ENCODE measurements at regions not wholly inside any gene's neighbourhood (a gene's known extent, or its start where the extent isn't known, plus 50 kb on each side); places are given as distances from the start of the nearest gene placed in this dataset.

Small RNAs in the stretch of these regions (microRNA-seq; reads per million reads assigned to microRNA genes)
- 34.4 reads per million, percentile 64 among the genes with 10 or more reads in this experiment for gene MIR3664

Small RNAs in the stretch of these regions (small RNA-seq; reads per million reads assigned to genes)
- gene MIR3664 (ENCODE audit: insufficient read depth in 2 of 3, insufficient read length in 3 of 3, low read depth in 2 of 3, low replicate concordance in 1 of 3) (0.71 to 69.6 (median 7.2) reads per million in 3 experiments), gene RF00019 (ENCODE audit: insufficient read depth in 2 of 3, insufficient read length in 3 of 3, low read depth in 2 of 3, low replicate concordance in 1 of 3) (0 reads per million in 3 experiments)
